A673 (cell line): ENCODE measurements at regions not wholly inside any gene's neighbourhood (a gene's known extent, or its start where the extent isn't known, plus 50 kb on each side); places are given as distances from the start of the nearest gene placed in this dataset.

Source experiments
- EZH2 ChIP-seq: fragments of 200-600 bp; sonication (generic); IDR thresholded peaks from 2 replicates; pipeline ENCODE4 v1.6.1; 2017; ENCODE audit warnings: borderline replicate concordance, low read depth, mild to moderate bottlenecking, mixed read lengths, antibody characterized with exemption, low read length; ENCODE audit not compliant: poor library complexity, severe bottlenecking
- TF ChIP-seq, protein P1 (sequence below): fragments of 300-800, 200-600 bp; sonication (generic); conservative IDR thresholded peaks from 2 replicates; pipeline ENCODE4 v1.5.1; 2017; ENCODE audit warnings: low read depth, mild to moderate bottlenecking, antibody characterized with exemption, low read length, moderate library complexity, mixed read lengths

DNA sequence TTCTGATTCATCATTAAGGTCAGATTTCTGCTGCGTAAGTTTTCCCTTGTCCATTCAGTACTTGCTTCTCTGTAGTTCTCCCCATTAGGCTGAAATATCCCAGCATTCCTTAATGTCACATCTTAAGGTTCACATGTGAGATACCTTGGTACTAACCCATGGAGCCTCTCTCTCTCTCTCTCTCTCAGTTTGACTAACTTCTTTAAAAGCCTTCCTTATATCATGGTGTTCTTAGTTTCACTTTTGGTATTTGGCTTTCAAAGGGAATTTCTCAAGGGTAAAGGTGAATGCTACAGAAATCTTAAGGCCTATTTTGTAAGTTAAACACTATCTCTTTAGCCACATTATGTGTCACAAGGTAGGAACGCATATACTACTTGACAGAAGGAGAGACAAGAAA is 427.3 kb upstream of the ZNF717 start:
- TF ChIP-seq, protein P1, sequence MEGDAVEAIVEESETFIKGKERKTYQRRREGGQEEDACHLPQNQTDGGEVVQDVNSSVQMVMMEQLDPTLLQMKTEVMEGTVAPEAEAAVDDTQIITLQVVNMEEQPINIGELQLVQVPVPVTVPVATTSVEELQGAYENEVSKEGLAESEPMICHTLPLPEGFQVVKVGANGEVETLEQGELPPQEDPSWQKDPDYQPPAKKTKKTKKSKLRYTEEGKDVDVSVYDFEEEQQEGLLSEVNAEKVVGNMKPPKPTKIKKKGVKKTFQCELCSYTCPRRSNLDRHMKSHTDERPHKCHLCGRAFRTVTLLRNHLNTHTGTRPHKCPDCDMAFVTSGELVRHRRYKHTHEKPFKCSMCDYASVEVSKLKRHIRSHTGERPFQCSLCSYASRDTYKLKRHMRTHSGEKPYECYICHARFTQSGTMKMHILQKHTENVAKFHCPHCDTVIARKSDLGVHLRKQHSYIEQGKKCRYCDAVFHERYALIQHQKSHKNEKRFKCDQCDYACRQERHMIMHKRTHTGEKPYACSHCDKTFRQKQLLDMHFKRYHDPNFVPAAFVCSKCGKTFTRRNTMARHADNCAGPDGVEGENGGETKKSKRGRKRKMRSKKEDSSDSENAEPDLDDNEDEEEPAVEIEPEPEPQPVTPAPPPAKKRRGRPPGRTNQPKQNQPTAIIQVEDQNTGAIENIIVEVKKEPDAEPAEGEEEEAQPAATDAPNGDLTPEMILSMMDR, result no peak
- no peak for TF ChIP-seq EZH2
